Erythroblast (primary cell): ENCODE measurements at regions not wholly inside any gene's neighbourhood (a gene's known extent, or its start where the extent isn't known, plus 50 kb on each side); places are given as distances from the start of the nearest gene placed in this dataset.

Experiments used
- GATA1 ChIP-seq: IDR thresholded peaks from 2 replicates; pipeline ENCODE4 v1.6.1; 2011; ENCODE audit warnings: low read depth, mild to moderate bottlenecking, control low read depth, low read length, moderate library complexity
- POLR2A ChIP-seq: IDR thresholded peaks from 2 replicates; pipeline ENCODE4 v1.6.1; 2011; ENCODE audit warnings: mild to moderate bottlenecking, low read length

DNA sequence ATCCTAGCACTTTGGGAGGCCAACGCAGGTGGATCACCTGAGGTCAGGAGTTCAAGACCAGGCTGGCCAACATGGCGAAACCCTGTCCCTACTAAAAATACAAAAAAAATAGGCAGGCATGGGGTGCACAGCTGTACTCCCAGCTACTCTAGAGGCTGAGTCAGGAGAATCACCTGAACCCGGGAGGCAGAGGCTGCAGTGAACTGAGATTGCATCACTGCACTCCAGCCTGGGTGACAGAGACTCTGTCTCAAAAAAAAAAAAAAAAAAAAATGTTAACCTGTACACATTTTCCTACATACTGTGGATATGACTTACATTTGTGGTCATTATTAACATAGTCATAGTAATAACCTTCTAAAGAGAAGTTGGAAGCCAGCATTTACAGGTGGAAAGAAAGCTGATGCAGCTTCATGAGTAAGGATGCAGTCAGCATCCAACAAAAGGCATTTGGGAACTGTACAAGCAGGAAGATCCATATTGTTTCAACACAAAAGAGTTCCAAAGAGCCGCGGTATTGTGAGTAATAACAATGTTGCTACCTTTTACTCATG is 186.2 kb downstream of the GPX5 start:
- no peak for TF ChIP-seq POLR2A
- no peak for TF ChIP-seq GATA1
